Prostate gland (tissue), 2 donors: ENCODE measurements at regions not wholly inside any gene's neighbourhood (a gene's known extent, or its start where the extent isn't known, plus 50 kb on each side); places are given as distances from the start of the nearest gene placed in this dataset.

Source experiments
- CTCF ChIP-seq, 4 experiments: fragments of 200-600 bp in 2 of 4; fragments of 450-650 bp in 2 of 4; sonication (generic) in 2 of 4; IDR thresholded peaks; 1 replicate in 3 of 4; 2 replicates in 1 of 4; pipeline ENCODE4 v1.5.1; 2016 to 2019; ENCODE audit warnings: antibody characterized with exemption in 4 of 4, mild to moderate bottlenecking in 2 of 4, moderate library complexity in 2 of 4
- POLR2A ChIP-seq: fragments of 450-650 bp; IDR thresholded peaks from one replicate; pipeline ENCODE4 v1.6.1; 2016; ENCODE audit warnings: antibody characterized with exemption, mild to moderate bottlenecking

- no peak for TF ChIP-seq CTCF (IDR thresholded peaks at IDR 0.05)
- TF ChIP-seq POLR2A: no peak
These were observed 102.9 kb downstream of the ADAMTS15 start for GRCh38 chr11:130551388-130551787.
